ENCODE measurements at regions not wholly inside any gene's neighbourhood (a gene's known extent, or its start where the extent isn't known, plus 50 kb on each side); places are given as distances from the start of the nearest gene placed in this dataset.

DNA sequence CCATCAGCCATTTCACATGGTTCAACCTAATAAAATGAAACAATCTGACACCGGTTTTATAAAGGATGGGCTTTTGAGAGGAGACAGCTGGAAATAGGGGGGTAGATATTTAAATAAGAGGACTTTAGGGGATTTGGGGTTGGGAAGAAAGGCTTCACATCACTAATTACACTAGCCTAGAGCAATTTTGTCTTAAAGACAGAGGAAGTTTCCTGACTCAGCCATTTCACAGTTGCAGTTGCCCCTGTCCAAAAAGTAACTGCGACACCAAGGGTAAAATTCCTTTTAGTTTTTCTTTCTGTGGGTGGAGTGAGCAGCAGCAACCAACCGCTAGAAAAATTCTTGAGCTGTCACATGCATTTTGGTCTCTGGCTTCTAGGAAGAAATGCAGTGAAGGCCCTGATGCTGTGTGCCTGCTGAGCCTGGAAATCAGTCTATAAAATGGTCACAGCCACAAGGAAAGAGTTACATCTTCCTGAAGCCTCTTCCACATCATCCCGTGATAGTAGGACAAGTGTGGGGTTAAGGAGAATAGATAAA is 233.6 kb downstream of the ZNF674 start:
- Histone ChIP-seq H3K27ac (ENCODE audit: low read depth in 1 of 2, low read length in 2 of 2) (no peak overlapping the region), H3K9ac (ENCODE audit: insufficient read depth, low read length, poor library complexity, severe bottlenecking) (no peak overlapping the region), H4K20me1 (ENCODE audit: insufficient read depth, low read length) (no peaks in the 10 kb centered on the region), H3K4me2 (replicated peaks; ENCODE audit: extremely low read depth, low read length, poor library complexity, severe bottlenecking) (no peak overlapping the region), H3K27me3 (ENCODE audit: control insufficient read depth in 2 of 2, insufficient read depth in 2 of 2, low read length in 2 of 2) (no peaks in the 10 kb centered on the region), H3K4me1 (ENCODE audit: control insufficient read depth in 1 of 2, insufficient read depth in 2 of 2, low read length in 2 of 2) (no peaks in the 10 kb centered on the region), H3K79me2 (ENCODE audit: insufficient read depth, low read length) (no peaks in the 10 kb centered on the region), H3K36me3 (replicated peaks in 1 of 2; ENCODE audit: control insufficient read depth in 1 of 2, insufficient read depth in 2 of 2, low read length in 2 of 2) (no peaks in the 10 kb centered on the region), H3K9me3 (replicated peaks in 1 of 2; ENCODE audit: control insufficient read depth in 1 of 2, insufficient read depth in 1 of 2, low read length in 2 of 2) (peaks cover 5 to 6% of the 10 kb centered on the region in 2 donors), H3K4me3 (replicated peaks in 1 of 3; ENCODE audit: low read depth in 2 of 3, low read length in 3 of 3) (no peak overlapping the region), H2AFZ (ENCODE audit: insufficient read depth, low read depth, low read length, poor library complexity, severe bottlenecking) (no peak overlapping the region)
- Mint-ChIP-seq H3K4me3 (no peak overlapping the region), H3K36me3 (no peaks in the 10 kb centered on the region), H3K4me1 (no peaks in the 10 kb centered on the region), H3K27ac (no peak overlapping the region), H3K9me3 (peaks cover 2 to 15% (median 4%) of the 10 kb centered on the region in 7 donors), H3K27me3 (ENCODE audit: low read depth in 3 of 3) (peaks cover 0 to 5% (median 0%) of the 10 kb centered on the region in 3 donors)
- intact Hi-C loops (cut with micrococcal nuclease): no loop called here
- no CpG with 5 or more reads among the region's 4 CpGs for WGBS (ENCODE audit: insufficient coverage)
- DNase-seq: no peak
- no peak for TF ChIP-seq CTCF (IDR thresholded peaks at IDR 0.05)

- no peak overlapping the region for H2AFZ ChIP-seq (ENCODE audit: insufficient read depth, low read depth, low read length, poor library complexity, severe bottlenecking)
- no peaks in the 10 kb centered on the region for H4K20me1 ChIP-seq (ENCODE audit: insufficient read depth, low read length)
- Mint-ChIP-seq H3K4me3 (no peak overlapping the region), H3K27me3 (ENCODE audit: low read depth in 3 of 3) (peaks cover 0 to 4% (median 0%) of the 10 kb centered on the region in 3 donors), H3K9me3 (peaks cover 4 to 19% (median 9%) of the 10 kb centered on the region in 7 donors), H3K36me3 (no peaks in the 10 kb centered on the region), H3K4me1 (no peaks in the 10 kb centered on the region), H3K27ac (no peak overlapping the region)
- no peak overlapping the region for H3K27ac ChIP-seq (ENCODE audit: low read depth in 1 of 2, low read length in 2 of 2)
- H3K4me3 ChIP-seq (replicated peaks in 1 of 3; ENCODE audit: low read depth in 2 of 3, low read length in 3 of 3): no peak overlapping the region
- peaks cover 7 to 12% of the 10 kb centered on the region in 2 donors for H3K9me3 ChIP-seq (replicated peaks in 1 of 2; ENCODE audit: control insufficient read depth in 1 of 2, insufficient read depth in 1 of 2, low read length in 2 of 2)
- no peaks in the 10 kb centered on the region for H3K27me3 ChIP-seq (ENCODE audit: control insufficient read depth in 2 of 2, insufficient read depth in 2 of 2, low read length in 2 of 2)
- intact Hi-C loops (cut with micrococcal nuclease): no loop called here
- TF ChIP-seq CTCF (IDR thresholded peaks at IDR 0.05): no peak
- no peak overlapping the region for H3K9ac ChIP-seq (ENCODE audit: insufficient read depth, low read length, poor library complexity, severe bottlenecking)
- no peak for DNase-seq
- no peaks in the 10 kb centered on the region for H3K79me2 ChIP-seq (ENCODE audit: insufficient read depth, low read length)
- WGBS (ENCODE audit: insufficient coverage): no CpG with 5 or more reads among the region's 4 CpGs
- H3K4me2 ChIP-seq (replicated peaks; ENCODE audit: extremely low read depth, low read length, poor library complexity, severe bottlenecking): no peak overlapping the region
- no peaks in the 10 kb centered on the region for H3K36me3 ChIP-seq (replicated peaks in 1 of 2; ENCODE audit: control insufficient read depth in 1 of 2, insufficient read depth in 2 of 2, low read length in 2 of 2)
- no peaks in the 10 kb centered on the region for H3K4me1 ChIP-seq (ENCODE audit: control insufficient read depth in 1 of 2, insufficient read depth in 2 of 2, low read length in 2 of 2)
These were observed 234.3 kb downstream of the ZNF674 start for GRCh38 chrX:46310815-46311497.
